Adrenal gland (tissue), 9 donors: ENCODE measurements at regions not wholly inside any gene's neighbourhood (a gene's known extent, or its start where the extent isn't known, plus 50 kb on each side); places are given as distances from the start of the nearest gene placed in this dataset.

ENCODE experiments used
- DNase-seq, 7 donors: peaks; one replicate each; pipeline ENCODE4 v3.0.0-alpha.2; 2019 to 2020
- H3K27ac ChIP-seq, 5 donors: fragments of 200-600 bp; sonication (generic) in 4 of 5; 1 replicate in 3 of 5; 2 replicates in 2 of 5; pipeline versions ENCODE4 v1.5.1 to v1.8.0; 2016 to 2020; ENCODE audit warnings: mild to moderate bottlenecking in 1 of 5
- H3K27me3 ChIP-seq: fragments of 200-600 bp; 2 replicates; pipeline ENCODE4 v1.8.0; 2021
- H3K36me3 ChIP-seq, 2 donors: fragments of 200-600 bp; replicated peaks in 1 of 2; 1 replicate in 1 of 2; 2 replicates in 1 of 2; pipeline versions ENCODE4 v1.5.1 to v1.8.0; 2018 to 2022
- H3K4me1 ChIP-seq, 2 donors: fragments of 200-600 bp; replicated peaks in 1 of 2; 1 replicate in 1 of 2; 2 replicates in 1 of 2; pipeline versions ENCODE4 v1.5.1 to v1.8.0; 2018 to 2021
- H3K4me3 ChIP-seq, 4 donors: fragments of 200-600 bp; sonication (generic) in 3 of 4; one replicate each; pipeline ENCODE4 v1.5.1; 2016 to 2018
- H3K9me3 ChIP-seq, 3 donors: fragments of 200-600 bp; sonication (generic) in 1 of 3; replicated peaks in 1 of 3; 1 replicate in 2 of 3; 2 replicates in 1 of 3; pipeline versions ENCODE4 v1.5.1 to v1.8.0; 2016 to 2021
- POLR2A ChIP-seq, 2 donors: fragments of 450-650 bp; IDR thresholded peaks; one replicate each; pipeline ENCODE4 v1.6.1; 2017; ENCODE audit warnings: antibody characterized with exemption in 2 of 2, mild to moderate bottlenecking in 2 of 2, moderate library complexity in 1 of 2
- WGBS, 4 donors: extraction: QIAGEN DNeasy Blood & Tissue Kit in 2 of 4; methylation state at CpG; one replicate each; pipeline versions ENCODE4 v1.1.5 to v1.1.7; 2013 to 2017; 5-methylcytosine and 5-hydroxymethylcytosine counted together
- intact Hi-C, 2 donors: fragments of 100-400 bp; cut with DNase I; formaldehyde crosslinking; loops; one replicate each; pipeline versions ENCODE4 v1.14.1 to v1.15.0; 2022 to 2023
- TF ChIP-seq, protein P1 (sequence below), 6 experiments: fragments of 450-650 bp in 4 of 6; fragments of 200-600 bp in 2 of 6; sonication (generic) in 1 of 6; IDR thresholded peaks; 1 replicate in 5 of 6; 2 replicates in 1 of 6; pipeline versions ENCODE4 v1.5.1 to v1.8.0; 2016 to 2021; ENCODE audit warnings: antibody characterized with exemption in 6 of 6, mild to moderate bottlenecking in 2 of 6, moderate library complexity in 1 of 6
- donor health status: healthy with polysubstance abuse.
- donor health status: Bipolar disorder and iron deficiency.
- donor health status: DM: yes; HTN: yes; CAD: no.
- donor health status: DM: no; HTN: no; CAD: no.
- donor health status: DM: no; HTN: no; CAD: no.

- DNase-seq, result no peak
- intact Hi-C loops, result no loop called here
- H3K4me3 ChIP-seq, result no peak overlapping the region
- TF ChIP-seq POLR2A (IDR thresholded peaks at IDR 0.05), result no peak
- TF ChIP-seq, protein P1, sequence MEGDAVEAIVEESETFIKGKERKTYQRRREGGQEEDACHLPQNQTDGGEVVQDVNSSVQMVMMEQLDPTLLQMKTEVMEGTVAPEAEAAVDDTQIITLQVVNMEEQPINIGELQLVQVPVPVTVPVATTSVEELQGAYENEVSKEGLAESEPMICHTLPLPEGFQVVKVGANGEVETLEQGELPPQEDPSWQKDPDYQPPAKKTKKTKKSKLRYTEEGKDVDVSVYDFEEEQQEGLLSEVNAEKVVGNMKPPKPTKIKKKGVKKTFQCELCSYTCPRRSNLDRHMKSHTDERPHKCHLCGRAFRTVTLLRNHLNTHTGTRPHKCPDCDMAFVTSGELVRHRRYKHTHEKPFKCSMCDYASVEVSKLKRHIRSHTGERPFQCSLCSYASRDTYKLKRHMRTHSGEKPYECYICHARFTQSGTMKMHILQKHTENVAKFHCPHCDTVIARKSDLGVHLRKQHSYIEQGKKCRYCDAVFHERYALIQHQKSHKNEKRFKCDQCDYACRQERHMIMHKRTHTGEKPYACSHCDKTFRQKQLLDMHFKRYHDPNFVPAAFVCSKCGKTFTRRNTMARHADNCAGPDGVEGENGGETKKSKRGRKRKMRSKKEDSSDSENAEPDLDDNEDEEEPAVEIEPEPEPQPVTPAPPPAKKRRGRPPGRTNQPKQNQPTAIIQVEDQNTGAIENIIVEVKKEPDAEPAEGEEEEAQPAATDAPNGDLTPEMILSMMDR (IDR thresholded peaks at IDR 0.05), result no peak
- no peak overlapping the region for H3K27ac ChIP-seq
- no peaks in the 10 kb centered on the region for H3K36me3 ChIP-seq
- no peaks in the 10 kb centered on the region for H3K27me3 ChIP-seq
- no peaks in the 10 kb centered on the region for H3K4me1 ChIP-seq
- H3K9me3 ChIP-seq, result no peaks in the 10 kb centered on the region
Measured at GRCh38 chr7:123366626-123367025, 166.9 kb upstream of the SLC13A1 start.

DNA sequence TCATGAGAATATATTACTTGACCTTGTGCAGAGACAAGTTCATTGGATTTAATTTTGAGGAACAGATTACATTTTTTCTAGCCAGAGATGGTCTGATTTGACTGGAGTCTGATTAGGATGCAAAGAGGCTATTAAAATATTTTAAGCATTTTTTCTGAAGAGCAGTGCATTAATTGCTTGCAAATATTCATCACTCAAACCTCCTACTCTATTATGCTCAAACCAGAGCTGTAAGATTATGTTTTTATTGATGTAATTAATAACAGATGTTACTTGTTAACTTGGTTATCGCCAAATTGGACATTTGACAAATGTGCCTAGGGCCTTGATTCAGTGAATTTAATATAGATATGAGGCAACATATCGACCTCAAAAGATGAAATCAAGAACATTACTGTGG lies 160.9 kb upstream of the SLC13A1 start:
- Histone ChIP-seq H3K36me3 (no peaks in the 10 kb centered on the region), H3K4me3 (no peak overlapping the region), H3K9me3 (no peaks in the 10 kb centered on the region), H3K27me3 (no peaks in the 10 kb centered on the region), H3K27ac (no peak overlapping the region), H3K4me1 (no peaks in the 10 kb centered on the region)
- no peak for DNase-seq
- intact Hi-C loops, result loop anchor here in 1 of 2 donors (5.0 kb wide), 1 partner anchor 153 kb away; no protein-coding TSS in a partner anchor
- no peak for TF ChIP-seq POLR2A (IDR thresholded peaks at IDR 0.05)
- TF ChIP-seq, protein P1 (IDR thresholded peaks at IDR 0.05), result no peak
- WGBS, 4 donors, result 43 to 55% (median 49%) methylated on average over 2 of the region's 2 CpGs

DNA sequence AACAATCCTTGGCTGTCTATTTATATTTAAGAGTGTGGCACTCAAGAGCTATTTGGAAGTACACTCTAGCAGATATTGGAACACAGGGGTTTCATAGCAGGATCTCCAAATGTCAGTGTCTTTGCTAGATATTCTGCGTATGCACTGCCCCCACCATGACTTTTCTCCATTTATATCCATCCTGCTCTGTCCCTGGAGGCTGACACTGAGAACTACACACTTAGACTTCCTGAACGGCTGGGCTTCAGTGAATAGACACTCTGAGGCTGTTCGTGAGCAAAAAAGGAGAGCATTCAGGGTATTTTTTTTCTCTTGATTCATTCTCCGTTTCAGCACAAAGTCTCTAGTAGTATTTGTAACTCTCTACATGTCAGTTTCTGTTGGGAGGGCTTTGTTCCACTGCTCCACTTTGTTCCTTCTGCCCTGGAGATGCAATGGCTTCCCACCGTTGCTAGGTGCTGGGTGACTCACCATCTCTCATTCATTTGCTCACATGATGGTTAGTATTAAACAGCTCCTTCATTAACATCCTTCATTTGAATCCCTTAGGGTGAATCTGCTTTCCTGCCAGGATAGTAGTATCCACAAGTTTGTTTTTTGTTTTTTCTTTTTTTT lies 155.9 kb upstream of the SLC13A1 start:
- H3K4me3 ChIP-seq, result no peak overlapping the region
- no peak overlapping the region for H3K27ac ChIP-seq
- no peaks in the 10 kb centered on the region for H3K9me3 ChIP-seq
- no peaks in the 10 kb centered on the region for H3K4me1 ChIP-seq
- no peaks in the 10 kb centered on the region for H3K27me3 ChIP-seq
- intact Hi-C loops, result no loop called here
- TF ChIP-seq, protein P1 (IDR thresholded peaks at IDR 0.05), result no peak
- TF ChIP-seq POLR2A (IDR thresholded peaks at IDR 0.05), result no peak
- no peak for DNase-seq
- 62 to 73% (median 67%) methylated on average over 5 of the region's 5 CpGs for WGBS, 4 donors
- H3K36me3 ChIP-seq, result no peaks in the 10 kb centered on the region

GRCh38 chr7:123352973-123353372 lies 153.2 kb upstream of the SLC13A1 start:
- DNase-seq, result no peak
- intact Hi-C loops, result no loop called here
- Histone ChIP-seq H3K9me3 (no peaks in the 10 kb centered on the region), H3K36me3 (no peaks in the 10 kb centered on the region), H3K27ac (no peak overlapping the region), H3K27me3 (no peaks in the 10 kb centered on the region), H3K4me1 (no peaks in the 10 kb centered on the region), H3K4me3 (no peak overlapping the region)
- WGBS, 4 donors, result 48 to 76% (median 68%) methylated on average over 2 of the region's 2 CpGs
- TF ChIP-seq POLR2A (IDR thresholded peaks at IDR 0.05), result no peak
- TF ChIP-seq, protein P1 (IDR thresholded peaks at IDR 0.05), result no peak
